Right forelimb (tissue), 1 donor: ENCODE measurements at regions not wholly inside any gene's neighbourhood (a gene's known extent, or its start where the extent isn't known, plus 50 kb on each side); places are given as distances from the start of the nearest gene placed in this dataset.
A peak's percentile ranks its signal among the peaks of the same experiment; 100 is the strongest.
"Not testable (repeated sequence)": the region's sequence is repeated elsewhere in the genome, so short reads cannot be mapped to it uniquely, and the experiment has no call there.

Source experiments
- DNase-seq: peaks from one replicate; pipeline ENCODE4 v3.0.0-alpha.2; 2018

GRCh38 chr4:12926189-12927066 is 557.7 kb downstream of the RAB28 start:
- DNase-seq, result no peak

- DNase-seq, result no peak
These were observed 559.3 kb downstream of the RAB28 start for GRCh38 chr4:12924728-12925320.

- no peak for DNase-seq
These were observed 559.9 kb downstream of the RAB28 start for GRCh38 chr4:12924253-12924652.

GRCh38 chr4:12912896-12913418 is 571.2 kb downstream of the RAB28 start:
- no peak for DNase-seq

- DNase-seq, result no peak
These were observed 572.3 kb downstream of the RAB28 start for GRCh38 chr4:12911750-12912358.

GRCh38 chr4:12903640-12904039 is 580.5 kb downstream of the RAB28 start:
- DNase-seq, result not testable (repeated sequence)

GRCh38 chr4:12902735-12903134 is 581.4 kb downstream of the RAB28 start:
- no peak for DNase-seq

GRCh38 chr4:12897954-12898353 is 586.2 kb downstream of the RAB28 start:
- DNase-seq, result no peak

GRCh38 chr4:12894062-12894461 is 590.1 kb downstream of the RAB28 start:
- no peak for DNase-seq

GRCh38 chr4:12889054-12889453 is 595.1 kb downstream of the RAB28 start:
- DNase-seq, result peak; percentile 49

GRCh38 chr4:12884846-12885796 is 599.0 kb downstream of the RAB28 start:
- no peak for DNase-seq

GRCh38 chr4:12881945-12882584 is 602.1 kb downstream of the RAB28 start:
- no peak for DNase-seq

- DNase-seq, result no peak
These were observed 603.3 kb downstream of the RAB28 start for GRCh38 chr4:12880844-12881243.

- no peak for DNase-seq
These were observed 604.6 kb downstream of the RAB28 start for GRCh38 chr4:12879496-12879895.

- DNase-seq, result no peak
These were observed 608.4 kb downstream of the RAB28 start for GRCh38 chr4:12875640-12876243.

- no peak for DNase-seq
These were observed 610.8 kb downstream of the RAB28 start for GRCh38 chr4:12873351-12873750.

GRCh38 chr4:12861422-12861821 is 622.7 kb downstream of the RAB28 start:
- no peak for DNase-seq

- no peak for DNase-seq
These were observed 631.5 kb downstream of the RAB28 start for GRCh38 chr4:12852338-12853307.

- DNase-seq, result no peak
These were observed 637.8 kb downstream of the RAB28 start for GRCh38 chr4:12846368-12846767.

- no peak for DNase-seq
These were observed 640.0 kb downstream of the RAB28 start for GRCh38 chr4:12844141-12844540.
